ENCODE measurements at regions not wholly inside any gene's neighbourhood (a gene's known extent, or its start where the extent isn't known, plus 50 kb on each side); places are given as distances from the start of the nearest gene placed in this dataset.

GRCh38 chr18:41444943-41445342, 510.1 kb upstream of the PIK3C3 start:
- H3K27me3 Mint-ChIP-seq, result no peaks in the 10 kb centered on the region
- no peak for DNase-seq
- no peak overlapping the region for H3K27ac Mint-ChIP-seq
- H3K4me1 Mint-ChIP-seq (ENCODE audit: low read depth in 2 of 2), result no peaks in the 10 kb centered on the region
- no peak overlapping the region for H3K4me3 Mint-ChIP-seq
- H3K9me3 Mint-ChIP-seq, result peaks cover 6 to 29% of the 10 kb centered on the region in 2 donors
- H3K36me3 Mint-ChIP-seq (ENCODE audit: insufficient read depth), result no peaks in the 10 kb centered on the region
- no peak for ATAC-seq (replicated peaks)

GRCh38 chr18:41436772-41437171, 518.3 kb upstream of the PIK3C3 start:
- DNase-seq, result no peak
- Mint-ChIP-seq H3K27ac (no peak overlapping the region), H3K36me3 (ENCODE audit: insufficient read depth) (no peaks in the 10 kb centered on the region), H3K4me3 (no peak overlapping the region), H3K9me3 (peaks cover 17 to 27% of the 10 kb centered on the region in 2 donors), H3K27me3 (no peaks in the 10 kb centered on the region), H3K4me1 (ENCODE audit: low read depth in 2 of 2) (no peaks in the 10 kb centered on the region)
- no peak for ATAC-seq (replicated peaks)

DNA sequence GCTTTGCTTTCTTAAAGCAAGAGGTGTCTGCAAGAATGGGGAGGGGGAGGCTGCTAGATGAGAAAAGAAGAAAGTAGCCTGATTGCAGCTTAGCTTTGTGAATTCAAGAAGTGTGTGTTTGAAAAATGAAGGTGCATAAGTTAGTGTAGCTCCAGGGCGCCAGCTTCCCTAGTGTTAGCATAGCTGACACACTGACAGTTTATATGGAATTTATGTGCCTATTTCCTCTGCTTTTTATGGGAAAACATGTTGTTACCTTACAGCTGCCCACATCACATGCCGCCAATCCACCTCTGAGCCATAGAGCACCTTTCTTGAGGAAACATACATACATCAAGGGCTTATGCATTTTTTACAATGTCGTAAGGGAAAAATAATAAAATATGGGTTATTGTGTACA, 536.4 kb upstream of the PIK3C3 start:
- ATAC-seq (replicated peaks) (no peak), DNase-seq (no peak)
- Mint-ChIP-seq H3K9me3 (peaks cover 4 to 22% of the 10 kb centered on the region in 2 donors), H3K4me1 (ENCODE audit: low read depth in 2 of 2) (no peaks in the 10 kb centered on the region), H3K4me3 (no peak overlapping the region), H3K36me3 (ENCODE audit: insufficient read depth) (no peaks in the 10 kb centered on the region), H3K27me3 (no peaks in the 10 kb centered on the region), H3K27ac (no peak overlapping the region)

DNA sequence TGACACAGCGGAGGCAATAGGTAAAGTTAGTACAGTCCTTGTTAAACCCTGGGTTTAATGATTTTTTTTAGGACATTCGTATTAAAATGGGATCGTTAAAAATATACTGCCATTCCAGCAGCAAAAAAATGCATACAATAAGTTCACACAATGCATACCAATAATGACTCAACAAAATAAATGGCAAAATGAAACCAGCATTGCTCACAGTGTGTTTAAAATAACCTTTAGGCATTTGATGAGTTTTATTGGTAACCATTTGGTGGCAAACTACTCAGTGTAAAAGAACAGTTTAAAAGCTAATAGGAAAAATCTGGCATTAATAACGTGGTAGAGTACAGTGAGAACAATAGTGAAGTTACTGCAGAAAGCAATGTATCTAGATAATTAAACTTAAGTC, 539.0 kb upstream of the PIK3C3 start:
- peaks cover 6 to 21% of the 10 kb centered on the region in 2 donors for H3K9me3 Mint-ChIP-seq
- no peak overlapping the region for H3K4me3 Mint-ChIP-seq
- no peaks in the 10 kb centered on the region for H3K36me3 Mint-ChIP-seq (ENCODE audit: insufficient read depth)
- H3K27ac Mint-ChIP-seq, result no peak overlapping the region
- DNase-seq, result no peak
- H3K4me1 Mint-ChIP-seq (ENCODE audit: low read depth in 2 of 2), result no peaks in the 10 kb centered on the region
- no peak for ATAC-seq (replicated peaks)
- no peaks in the 10 kb centered on the region for H3K27me3 Mint-ChIP-seq

- Mint-ChIP-seq H3K27ac (no peak overlapping the region), H3K36me3 (ENCODE audit: insufficient read depth) (no peaks in the 10 kb centered on the region), H3K27me3 (no peaks in the 10 kb centered on the region), H3K4me1 (ENCODE audit: low read depth in 2 of 2) (no peaks in the 10 kb centered on the region), H3K4me3 (no peak overlapping the region), H3K9me3 (peaks cover 13 to 23% of the 10 kb centered on the region in 2 donors)
- DNase-seq (no peak), ATAC-seq (replicated peaks) (no peak)
Observed at GRCh38 chr18:41410006-41410405, 545.0 kb upstream of the PIK3C3 start.

DNA sequence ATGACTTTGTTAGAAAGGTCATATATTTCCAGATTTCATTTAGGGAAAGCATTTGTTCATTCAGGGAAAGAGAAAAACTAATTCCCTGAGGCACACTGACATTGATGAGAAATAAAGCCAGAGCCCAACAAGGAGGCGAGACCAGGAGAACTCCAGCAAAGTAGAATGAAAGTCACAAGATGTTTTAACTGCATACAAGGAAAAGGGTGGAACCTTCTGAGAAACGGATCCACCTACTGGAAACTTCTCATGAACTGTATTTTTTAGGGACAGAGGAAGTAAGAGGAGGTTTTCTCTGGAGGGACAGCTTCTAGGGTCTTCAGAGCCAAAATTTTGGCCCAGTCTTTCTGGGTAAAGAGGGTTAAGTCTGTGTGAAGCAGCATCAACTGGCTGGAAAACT, 548.2 kb upstream of the PIK3C3 start:
- no peak for DNase-seq
- no peak for ATAC-seq (replicated peaks)
- H3K27me3 Mint-ChIP-seq, result no peaks in the 10 kb centered on the region
- no peaks in the 10 kb centered on the region for H3K4me1 Mint-ChIP-seq (ENCODE audit: low read depth in 2 of 2)
- no peak overlapping the region for H3K4me3 Mint-ChIP-seq
- H3K27ac Mint-ChIP-seq, result no peak overlapping the region
- peaks cover 7 to 14% of the 10 kb centered on the region in 2 donors for H3K9me3 Mint-ChIP-seq
- no peaks in the 10 kb centered on the region for H3K36me3 Mint-ChIP-seq (ENCODE audit: insufficient read depth)

GRCh38 chr18:41396861-41397260, 558.2 kb upstream of the PIK3C3 start:
- ATAC-seq (replicated peaks), result no peak
- H3K36me3 Mint-ChIP-seq (ENCODE audit: insufficient read depth), result peaks cover 3% of the 10 kb centered on the region
- H3K4me3 Mint-ChIP-seq, result no peak overlapping the region

DNA sequence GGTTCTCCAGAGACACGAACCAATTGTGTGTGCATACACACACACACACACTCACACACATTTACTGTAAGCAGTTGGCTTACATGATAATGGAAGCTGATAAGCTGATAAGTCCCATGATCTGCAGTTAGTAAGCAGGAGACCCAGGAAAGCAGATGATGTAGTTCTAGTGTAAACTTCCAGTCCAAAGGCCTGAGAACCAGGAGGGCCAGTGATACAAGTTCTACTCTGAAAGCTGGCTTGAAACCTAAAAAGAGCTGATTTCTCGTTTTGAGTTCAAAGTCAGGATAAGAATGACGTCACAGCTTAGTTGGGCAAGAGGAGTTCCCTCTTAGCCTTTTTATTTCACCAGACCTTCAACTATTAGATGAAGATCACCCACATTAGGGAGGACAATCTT, 558.8 kb upstream of the PIK3C3 start:
- H3K4me1 Mint-ChIP-seq (ENCODE audit: low read depth in 2 of 2), result no peaks in the 10 kb centered on the region
- H3K36me3 Mint-ChIP-seq (ENCODE audit: insufficient read depth), result peaks cover 3% of the 10 kb centered on the region
- H3K27ac Mint-ChIP-seq, result no peak overlapping the region
- no peak for ATAC-seq (replicated peaks)
- H3K4me3 Mint-ChIP-seq, result no peak overlapping the region
- H3K27me3 Mint-ChIP-seq, result no peaks in the 10 kb centered on the region
- H3K9me3 Mint-ChIP-seq, result peaks cover 6 to 8% of the 10 kb centered on the region in 2 donors
- DNase-seq, result no peak

More at GRCh38 chr18:41396861-41397260, 558.2 kb upstream of the PIK3C3 start:
- Mint-ChIP-seq H3K4me1 (ENCODE audit: low read depth in 2 of 2) (no peaks in the 10 kb centered on the region), H3K27me3 (no peaks in the 10 kb centered on the region), H3K27ac (no peak overlapping the region), H3K9me3 (peaks cover 6 to 8% of the 10 kb centered on the region in 2 donors)
- no peak for DNase-seq

DNA sequence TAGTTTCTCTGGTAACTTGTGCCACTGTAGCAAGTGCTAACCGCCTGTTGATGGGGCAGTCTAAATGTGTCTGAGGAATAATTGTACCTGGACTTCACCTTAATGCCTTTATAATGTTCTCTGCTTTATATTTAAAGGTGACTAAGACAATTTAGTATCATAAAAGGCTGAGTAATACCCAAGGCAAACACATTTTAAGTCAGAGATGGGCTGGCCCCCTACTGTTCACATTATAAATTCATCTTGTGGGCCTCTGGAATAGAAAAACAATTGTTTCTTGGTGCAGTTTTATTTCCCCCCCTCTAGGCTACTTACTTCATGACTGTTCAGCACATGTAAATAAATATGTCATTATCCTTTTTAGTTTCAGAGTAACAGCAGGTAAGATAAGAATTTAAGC, 559.3 kb upstream of the PIK3C3 start:
- DNase-seq, result no peak
- H3K9me3 Mint-ChIP-seq, result peaks cover 6 to 8% of the 10 kb centered on the region in 2 donors
- no peak overlapping the region for H3K4me3 Mint-ChIP-seq
- no peak overlapping the region for H3K27ac Mint-ChIP-seq
- no peak for ATAC-seq (replicated peaks)
- no peaks in the 10 kb centered on the region for H3K4me1 Mint-ChIP-seq (ENCODE audit: low read depth in 2 of 2)
- H3K27me3 Mint-ChIP-seq, result no peaks in the 10 kb centered on the region
- peaks cover 3% of the 10 kb centered on the region for H3K36me3 Mint-ChIP-seq (ENCODE audit: insufficient read depth)

- ATAC-seq (replicated peaks) (no peak), DNase-seq (no peak)
- Mint-ChIP-seq H3K27ac (no peak overlapping the region), H3K9me3 (peaks cover 0 to 4% of the 10 kb centered on the region in 2 donors), H3K27me3 (no peaks in the 10 kb centered on the region), H3K4me3 (no peak overlapping the region), H3K36me3 (ENCODE audit: insufficient read depth) (no peaks in the 10 kb centered on the region), H3K4me1 (ENCODE audit: low read depth in 2 of 2) (no peaks in the 10 kb centered on the region)
Observed at GRCh38 chr18:41391616-41392595, 563.1 kb upstream of the PIK3C3 start.

DNA sequence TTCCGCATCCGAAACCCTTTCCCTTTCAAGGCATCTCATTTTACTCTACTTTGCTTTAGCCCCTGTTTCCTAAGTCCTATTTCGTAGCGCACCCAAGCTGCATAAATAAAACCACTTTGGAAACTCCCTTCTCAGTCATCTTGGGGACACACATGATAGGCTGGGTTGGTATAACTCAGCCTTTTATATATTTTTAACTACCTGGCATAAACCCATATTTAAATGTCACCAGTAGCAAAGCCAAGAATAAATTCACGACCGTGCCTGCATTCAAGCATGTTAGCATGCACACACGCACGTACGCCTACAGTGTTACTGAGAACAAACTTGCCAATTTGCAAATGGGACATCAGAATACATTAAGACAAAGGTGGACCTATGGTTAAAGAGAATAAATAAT, 564.7 kb upstream of the PIK3C3 start:
- Mint-ChIP-seq H3K9me3 (peaks cover 0 to 5% of the 10 kb centered on the region in 2 donors), H3K4me3 (no peak overlapping the region), H3K27me3 (no peaks in the 10 kb centered on the region), H3K27ac (no peak overlapping the region), H3K4me1 (ENCODE audit: low read depth in 2 of 2) (no peaks in the 10 kb centered on the region), H3K36me3 (ENCODE audit: insufficient read depth) (no peaks in the 10 kb centered on the region)
- no peak for DNase-seq
- no peak for ATAC-seq (replicated peaks)

- Mint-ChIP-seq H3K27me3 (no peaks in the 10 kb centered on the region), H3K36me3 (ENCODE audit: insufficient read depth) (no peaks in the 10 kb centered on the region), H3K9me3 (peaks cover 11 to 21% of the 10 kb centered on the region in 2 donors), H3K4me1 (ENCODE audit: low read depth in 2 of 2) (no peaks in the 10 kb centered on the region), H3K4me3 (no peak overlapping the region), H3K27ac (no peak overlapping the region)
- no peak for ATAC-seq (replicated peaks)
- no peak for DNase-seq
Observed at GRCh38 chr18:41378598-41378997, 576.4 kb upstream of the PIK3C3 start.

GRCh38 chr18:41373612-41374011, 581.4 kb upstream of the PIK3C3 start:
- H3K4me1 Mint-ChIP-seq (ENCODE audit: low read depth in 2 of 2), result no peaks in the 10 kb centered on the region
- no peak overlapping the region for H3K4me3 Mint-ChIP-seq
- peaks cover 14 to 19% of the 10 kb centered on the region in 2 donors for H3K9me3 Mint-ChIP-seq
- H3K36me3 Mint-ChIP-seq (ENCODE audit: insufficient read depth), result no peaks in the 10 kb centered on the region
- DNase-seq (no peak), ATAC-seq (replicated peaks) (no peak)
- no peak overlapping the region for H3K27ac Mint-ChIP-seq
- no peaks in the 10 kb centered on the region for H3K27me3 Mint-ChIP-seq

DNA sequence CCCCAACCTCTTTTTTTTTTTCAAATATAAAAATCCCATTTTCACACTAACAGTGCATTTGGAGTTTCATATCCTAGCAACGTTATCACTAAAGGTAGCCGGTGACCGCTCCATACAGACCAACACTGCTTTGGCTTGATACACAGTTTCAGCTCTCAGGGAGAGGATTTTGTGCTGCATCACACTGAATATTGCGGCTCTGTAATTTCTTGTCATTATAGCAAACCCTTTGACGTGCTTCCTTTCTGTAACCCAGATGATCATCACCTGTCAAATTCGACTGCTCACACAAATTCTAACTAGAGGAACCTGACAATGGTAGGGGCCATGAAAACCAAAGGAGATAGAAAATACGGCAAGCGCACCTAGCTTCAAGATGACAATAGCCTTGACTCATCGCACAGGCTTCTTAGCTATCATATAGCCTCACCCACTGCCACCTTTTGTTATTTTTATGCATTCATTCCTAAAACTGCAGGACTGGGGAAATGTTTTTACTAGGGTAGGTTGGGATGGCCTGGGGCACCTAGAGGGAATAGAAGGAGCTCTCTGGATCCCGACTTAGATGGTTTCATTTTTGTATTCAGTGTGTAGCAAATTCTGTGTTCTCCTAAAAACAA, 582.9 kb upstream of the PIK3C3 start:
- ATAC-seq (replicated peaks), result no peak

More for the DNA sequence above, 582.9 kb upstream of the PIK3C3 start:
- H3K27me3 Mint-ChIP-seq, result no peaks in the 10 kb centered on the region
- peaks cover 10 to 19% of the 10 kb centered on the region in 2 donors for H3K9me3 Mint-ChIP-seq
- H3K36me3 Mint-ChIP-seq (ENCODE audit: insufficient read depth), result no peaks in the 10 kb centered on the region
- H3K27ac Mint-ChIP-seq, result no peak overlapping the region
- no peak overlapping the region for H3K4me3 Mint-ChIP-seq
- no peaks in the 10 kb centered on the region for H3K4me1 Mint-ChIP-seq (ENCODE audit: low read depth in 2 of 2)
- DNase-seq, result no peak
